ENCODE measurements at regions not wholly inside any gene's neighbourhood (a gene's known extent, or its start where the extent isn't known, plus 50 kb on each side); places are given as distances from the start of the nearest gene placed in this dataset.

DNA sequence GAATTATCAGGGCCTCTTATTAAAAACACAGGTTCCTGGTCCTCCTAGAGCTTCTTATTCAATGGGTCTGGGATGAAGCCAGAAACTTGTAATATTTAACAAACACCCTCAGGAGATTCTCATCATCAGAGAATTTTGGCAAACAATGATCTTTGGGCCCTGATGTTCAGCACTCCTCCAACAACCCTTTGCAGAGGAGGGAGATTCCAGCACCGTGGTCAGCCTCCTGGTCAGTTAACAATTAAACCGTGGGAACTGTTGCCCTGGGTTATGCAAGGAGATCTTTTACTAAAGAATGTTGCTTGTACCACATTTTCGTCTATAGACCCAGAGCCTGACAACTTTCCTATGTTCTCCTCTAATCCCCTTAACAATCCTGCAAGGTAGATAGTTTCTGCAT, 294.4 kb downstream of the PLPP3 start (continued):
- TF ChIP-seq, protein P1, sequence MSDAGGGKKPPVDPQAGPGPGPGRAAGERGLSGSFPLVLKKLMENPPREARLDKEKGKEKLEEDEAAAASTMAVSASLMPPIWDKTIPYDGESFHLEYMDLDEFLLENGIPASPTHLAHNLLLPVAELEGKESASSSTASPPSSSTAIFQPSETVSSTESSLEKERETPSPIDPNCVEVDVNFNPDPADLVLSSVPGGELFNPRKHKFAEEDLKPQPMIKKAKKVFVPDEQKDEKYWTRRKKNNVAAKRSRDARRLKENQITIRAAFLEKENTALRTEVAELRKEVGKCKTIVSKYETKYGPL (CRISPR knock-in tag; IDR thresholded peaks at IDR 0.05): peak; percentile 95; the same call in 1 of the 2 replicates
- peak; percentile 62 for TF ChIP-seq RARA (CRISPR knock-in tag; IDR thresholded peaks at IDR 0.05)
- no peak for TF ChIP-seq TEAD2 (CRISPR knock-in tag; IDR thresholded peaks at IDR 0.05)
- no peak for TF ChIP-seq TCF7L2 (IDR thresholded peaks at IDR 0.05; ENCODE audit: low read depth, low read length)
- no peak for TF ChIP-seq ZNF432 (CRISPR knock-in tag; IDR thresholded peaks at IDR 0.05; ENCODE audit: borderline replicate concordance)
- TF ChIP-seq KMT2A (CRISPR knock-in tag; IDR thresholded peaks at IDR 0.05): no peak
- peak; percentile 75 for TF ChIP-seq HNF4A (CRISPR knock-in tag; IDR thresholded peaks at IDR 0.05)
- TF ChIP-seq NCOA2 (CRISPR knock-in tag; IDR thresholded peaks at IDR 0.05): peak; percentile 44
- TF ChIP-seq ZNF891 (CRISPR knock-in tag; IDR thresholded peaks at IDR 0.05): no peak
- TF ChIP-seq BCL6 (CRISPR knock-in tag; IDR thresholded peaks at IDR 0.05): peak; percentile 45; the same call in 1 of the 2 replicates
- TF ChIP-seq SALL2 (CRISPR knock-in tag; IDR thresholded peaks at IDR 0.05): no peak
- TF ChIP-seq SALL1 (CRISPR knock-in tag; IDR thresholded peaks at IDR 0.05): peak; percentile 73
- TF ChIP-seq SOX5 (CRISPR knock-in tag; IDR thresholded peaks at IDR 0.05; ENCODE audit: borderline replicate concordance): peak; percentile 57; the same call in 1 of the 2 replicates
- TF ChIP-seq PITX1 (CRISPR knock-in tag; IDR thresholded peaks at IDR 0.05): peak; percentile 61; the same call in 1 of the 2 replicates
- TF ChIP-seq SIX1 (CRISPR knock-in tag; IDR thresholded peaks at IDR 0.05; ENCODE audit: borderline replicate concordance): peak; percentile 32; the same call in 1 of the 2 replicates
- peak; percentile 14; the same call in 1 of the 2 replicates for TF ChIP-seq FOSL2 (CRISPR knock-in tag; IDR thresholded peaks at IDR 0.05)

DNA sequence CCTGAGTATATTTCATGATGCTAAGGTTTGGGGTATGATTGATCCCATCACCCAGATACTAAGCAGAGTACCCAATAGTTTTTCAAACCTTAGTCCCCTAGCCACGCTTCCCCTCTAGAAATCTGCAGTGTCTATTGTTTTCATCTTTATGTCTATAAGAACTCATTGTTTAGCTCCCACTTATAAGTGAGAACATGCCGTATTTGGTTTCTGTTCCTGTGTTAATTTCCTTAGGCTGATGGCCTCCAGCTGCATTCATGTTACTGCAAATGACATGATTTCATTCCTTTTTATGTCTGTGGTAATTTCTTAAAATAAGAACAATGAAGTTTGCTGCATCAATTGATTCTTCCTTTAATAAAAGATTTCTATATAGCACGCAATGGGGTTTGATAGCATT, 301.3 kb downstream of the PLPP3 start:
- 77% methylated on average over 3 of the region's 3 CpGs for WGBS (ENCODE audit: low lambda C conversion rate)
- CTCF ChIA-PET (ENCODE audit: low intra/inter-chr PET ratio, low total read pairs): no interaction called here
- TF ChIP-seq HNRNPLL (IDR thresholded peaks at IDR 0.05; ENCODE audit: low read depth, low read length, poor library complexity, severe bottlenecking) (no peak), KDM4B (CRISPR knock-in tag; IDR thresholded peaks at IDR 0.05) (no peak), SOX6 (IDR thresholded peaks at IDR 0.05) (no peak), SOX6 (CRISPR knock-in tag; IDR thresholded peaks at IDR 0.05) (no peak), ARID2 (CRISPR knock-in tag; IDR thresholded peaks at IDR 0.05; ENCODE audit: borderline replicate concordance) (no peak), ZSCAN21 (CRISPR knock-in tag; IDR thresholded peaks at IDR 0.05; ENCODE audit: borderline replicate concordance) (no peak), DNMT3B (CRISPR knock-in tag; conservative IDR thresholded peaks at IDR 0.05) (no peak), TAF15 (IDR thresholded peaks at IDR 0.05; ENCODE audit: low read depth, low read length, poor library complexity, severe bottlenecking) (no peak), ZNF790 (CRISPR knock-in tag; IDR thresholded peaks at IDR 0.05; ENCODE audit: borderline replicate concordance) (no peak), TCF12 (IDR thresholded peaks at IDR 0.05) (no peak), TCF12 (CRISPR knock-in tag; IDR thresholded peaks at IDR 0.05) (no peak), HIVEP1 (CRISPR knock-in tag; IDR thresholded peaks at IDR 0.05) (no peak), MTF1 (CRISPR knock-in tag; IDR thresholded peaks at IDR 0.05) (no peak)

More for the DNA sequence above, 301.3 kb downstream of the PLPP3 start:
- no peaks in the 10 kb centered on the region for H4K20me1 ChIP-seq (ENCODE audit: insufficient read depth, low read length)
- intact Hi-C loops (cut with micrococcal nuclease; ENCODE audit: unreplicated experiment): no loop called here
- no peak for DNase-seq (ENCODE audit: low spot score)
- in situ Hi-C loops (cut with HindIII; ENCODE audit: extremely low pct_ligation_motif_present, low pct_unique_long_range_greater_than_20kb): no loop called here
- H3K9ac ChIP-seq (ENCODE audit: insufficient read depth, low read depth, low read length): no peak overlapping the region
- H3K9me3 ChIP-seq (ENCODE audit: low read length): no peaks in the 10 kb centered on the region
- no peaks in the 10 kb centered on the region for H3K36me3 ChIP-seq (replicated peaks in 1 of 2; ENCODE audit: control insufficient read depth in 1 of 2, insufficient read depth in 2 of 2, low read length in 2 of 2)
- no peak for FAIRE-seq
- no peaks in the 10 kb centered on the region for H3K4me1 ChIP-seq (ENCODE audit: insufficient read depth, low read length)
- H3K27me3 ChIP-seq (ENCODE audit: control insufficient read depth in 1 of 2, insufficient read depth in 2 of 2, low read length in 2 of 2): no peaks in the 10 kb centered on the region
- BruUV-seq (replicated peaks): no TSS peak
- no peak for ATAC-seq
- POLR2A ChIA-PET: no interaction called here
- no peaks in the 10 kb centered on the region for H3K79me2 ChIP-seq (ENCODE audit: insufficient read depth, low read length)
- H3K4me2 ChIP-seq (ENCODE audit: low read depth, low read length): no peak overlapping the region
- H3K4me3 ChIP-seq (replicated peaks in 1 of 3; ENCODE audit: insufficient read depth in 1 of 3, low read depth in 2 of 3, low read length in 3 of 3): no peak overlapping the region
- H2AFZ ChIP-seq (ENCODE audit: low read length): no peak overlapping the region
- no peak overlapping the region for H3K27ac ChIP-seq (ENCODE audit: extremely low read length, insufficient read depth, low read length)
